Liver (tissue), 8 donors: ENCODE measurements at regions not wholly inside any gene's neighbourhood (a gene's known extent, or its start where the extent isn't known, plus 50 kb on each side); places are given as distances from the start of the nearest gene placed in this dataset.

Experiments
- DNase-seq: peaks from one replicate; pipeline ENCODE4 v3.0.0-alpha.2; 2017; ENCODE audit warnings: low spot score
- H3K27ac ChIP-seq, 2 donors: one replicate each; pipeline ENCODE4 v1.7.0; 2013; ENCODE audit warnings: inconsistent platforms in 2 of 2, low read length in 2 of 2, control low read depth in 1 of 2, low read depth in 1 of 2, mild to moderate bottlenecking in 1 of 2
- H3K27me3 ChIP-seq, 4 donors: one replicate each; pipeline versions ENCODE4 v1.6.1 to v1.7.0; 2013; ENCODE audit warnings: low read length in 3 of 4, inconsistent platforms in 1 of 4, mild to moderate bottlenecking in 1 of 4, moderate library complexity in 1 of 4; ENCODE audit not compliant: control insufficient read depth in 4 of 4, insufficient read depth in 4 of 4
- H3K36me3 ChIP-seq, 4 donors: one replicate each; pipeline versions ENCODE4 v1.6.1 to v1.7.0; 2013; ENCODE audit warnings: low read length in 3 of 4, mild to moderate bottlenecking in 3 of 4, low read depth in 1 of 4, moderate library complexity in 1 of 4; ENCODE audit not compliant: control insufficient read depth in 4 of 4, insufficient read depth in 3 of 4
- H3K4me1 ChIP-seq, 4 donors: one replicate each; pipeline versions ENCODE4 v1.6.1 to v1.7.0; 2013; ENCODE audit warnings: low read length in 3 of 4, mild to moderate bottlenecking in 3 of 4, moderate library complexity in 1 of 4; ENCODE audit not compliant: control insufficient read depth in 4 of 4, insufficient read depth in 4 of 4
- H3K4me3 ChIP-seq, 3 donors: one replicate each; pipeline versions ENCODE4 v1.6.1 to v1.7.0; 2013; ENCODE audit warnings: low read length in 3 of 3, control low read depth in 1 of 3, low read depth in 1 of 3, mild to moderate bottlenecking in 1 of 3
- H3K9ac ChIP-seq, 2 donors: one replicate each; pipeline ENCODE4 v1.7.0; 2013; ENCODE audit warnings: low read length in 2 of 2, mild to moderate bottlenecking in 2 of 2, moderate library complexity in 2 of 2, control low read depth in 1 of 2, low read depth in 1 of 2
- H3K9me3 ChIP-seq, 4 donors: one replicate each; pipeline versions ENCODE4 v1.6.1 to v1.7.0; 2013; ENCODE audit warnings: low read length in 3 of 4; ENCODE audit not compliant: control insufficient read depth in 4 of 4
- ATF3 ChIP-seq: IDR thresholded peaks from 2 replicates; pipeline ENCODE4 v1.6.1; 2016; ENCODE audit warnings: antibody characterized with exemption
- CTCF ChIP-seq: fragments of 150-350 bp; IDR thresholded peaks from 2 replicates; pipeline ENCODE4 v1.5.1; 2017; ENCODE audit warnings: improper control_type of control experiment, low read depth, low read length; ENCODE audit not compliant: missing input control
- EGR1 ChIP-seq, 2 donors: IDR thresholded peaks; 2 replicates each; pipeline ENCODE4 v1.6.1; 2016 to 2018; ENCODE audit warnings: antibody characterized with exemption in 2 of 2, low read depth in 2 of 2
- FOXA1 ChIP-seq: IDR thresholded peaks from 2 replicates; pipeline ENCODE4 v1.6.1; 2016; ENCODE audit warnings: antibody characterized with exemption
- FOXA2 ChIP-seq: IDR thresholded peaks from 2 replicates; pipeline ENCODE4 v1.6.1; 2016; ENCODE audit warnings: antibody characterized with exemption
- GABPA ChIP-seq, 2 donors: IDR thresholded peaks in 1 of 2; conservative IDR thresholded peaks in 1 of 2; 2 replicates each; pipeline ENCODE4 v1.6.1; 2016; ENCODE audit warnings: antibody characterized with exemption in 2 of 2, mild to moderate bottlenecking in 1 of 2, moderate library complexity in 1 of 2
- HNF4A ChIP-seq, 2 donors: conservative IDR thresholded peaks; 2 replicates each; pipeline ENCODE4 v1.6.1; 2016; ENCODE audit warnings: antibody characterized with exemption in 2 of 2, mild to moderate bottlenecking in 2 of 2
- HNF4G ChIP-seq: IDR thresholded peaks from 2 replicates; pipeline ENCODE4 v1.6.1; 2016; ENCODE audit warnings: antibody characterized with exemption
- JUND ChIP-seq, 2 donors: IDR thresholded peaks; 2 replicates each; pipeline ENCODE4 v1.6.1; 2016; ENCODE audit warnings: antibody characterized with exemption in 2 of 2
- MAX ChIP-seq: IDR thresholded peaks from 2 replicates; pipeline ENCODE4 v1.6.1; 2016; ENCODE audit warnings: antibody characterized with exemption
- NR2F2 ChIP-seq: IDR thresholded peaks from 2 replicates; pipeline ENCODE4 v1.6.1; 2016; ENCODE audit warnings: antibody characterized with exemption
- RAD21 ChIP-seq, 2 donors: IDR thresholded peaks; 2 replicates each; pipeline ENCODE4 v1.6.1; 2016; ENCODE audit warnings: antibody characterized with exemption in 2 of 2, mild to moderate bottlenecking in 2 of 2
- REST ChIP-seq: IDR thresholded peaks from 2 replicates; pipeline ENCODE4 v1.6.1; 2016; ENCODE audit warnings: antibody characterized with exemption, mild to moderate bottlenecking
- RXRA ChIP-seq, 2 donors: IDR thresholded peaks; 2 replicates each; pipeline ENCODE4 v1.6.1; 2017 to 2018; ENCODE audit warnings: antibody characterized with exemption in 2 of 2, mild to moderate bottlenecking in 1 of 2
- SP1 ChIP-seq: IDR thresholded peaks from 2 replicates; pipeline ENCODE4 v1.6.1; 2018; ENCODE audit warnings: antibody characterized with exemption, mild to moderate bottlenecking
- TAF1 ChIP-seq: conservative IDR thresholded peaks from 2 replicates; pipeline ENCODE4 v1.6.1; 2016; ENCODE audit warnings: antibody characterized with exemption, mild to moderate bottlenecking
- YY1 ChIP-seq: IDR thresholded peaks from 2 replicates; pipeline ENCODE4 v1.6.1; 2016; ENCODE audit warnings: antibody characterized with exemption, mild to moderate bottlenecking
- ZBTB33 ChIP-seq: IDR thresholded peaks from 2 replicates; pipeline ENCODE4 v1.6.1; 2016; ENCODE audit warnings: antibody characterized with exemption
- WGBS: extraction: QIAGEN DNeasy Blood & Tissue Kit; methylation state at CpG from one replicate; pipeline ENCODE4 v1.1.7; 2013; 5-methylcytosine and 5-hydroxymethylcytosine counted together
- donor health status: healthy.
- donor health status: healthy.
- donor health status: healthy.
- donor health status: healthy.
- donor health status: healthy.

- no peak overlapping the region for H3K27ac ChIP-seq
- H3K9ac ChIP-seq, result no peak overlapping the region
- H3K36me3 ChIP-seq, result no peaks in the 10 kb centered on the region
- no peak overlapping the region for H3K4me3 ChIP-seq
- TF ChIP-seq GABPA (IDR thresholded peaks at IDR 0.05 in 1 of 2, conservative IDR thresholded peaks at IDR 0.05 in 1 of 2) (no peak), ATF3 (no peak), HNF4G (no peak), RXRA (IDR thresholded peaks at IDR 0.05) (no peak), EGR1 (IDR thresholded peaks at IDR 0.05; ENCODE audit: low read depth in 2 of 2) (no peak), YY1 (no peak), FOXA2 (no peak), ZBTB33 (no peak), JUND (IDR thresholded peaks at IDR 0.05) (no peak), MAX (no peak)
- no peaks in the 10 kb centered on the region for H3K4me1 ChIP-seq
- no peak for DNase-seq
- 0% methylated on average over 1 of the region's 1 CpG for WGBS
- H3K27me3 ChIP-seq, result no peaks in the 10 kb centered on the region
- H3K9me3 ChIP-seq, result no peaks in the 10 kb centered on the region
Measured at GRCh38 chr10:6823770-6824169, 243.7 kb upstream of the PRKCQ start.

GRCh38 chr10:6819301-6819700 lies 239.2 kb upstream of the PRKCQ start:
- no peaks in the 10 kb centered on the region for H3K4me1 ChIP-seq
- no peak for TF ChIP-seq JUND (IDR thresholded peaks at IDR 0.05)
- no peak for TF ChIP-seq SP1
- no peak for TF ChIP-seq REST
- TF ChIP-seq YY1, result no peak
- no peak for TF ChIP-seq FOXA2
- TF ChIP-seq CTCF, result no peak
- TF ChIP-seq EGR1 (IDR thresholded peaks at IDR 0.05; ENCODE audit: low read depth in 2 of 2), result no peak
- no peak for TF ChIP-seq TAF1
- no peak for TF ChIP-seq RAD21 (IDR thresholded peaks at IDR 0.05)
- no peak for TF ChIP-seq ZBTB33
- TF ChIP-seq MAX, result no peak
- TF ChIP-seq FOXA1, result no peak
- no peak for TF ChIP-seq ATF3
- TF ChIP-seq HNF4A (conservative IDR thresholded peaks at IDR 0.05), result no peak
- no peak for TF ChIP-seq GABPA (IDR thresholded peaks at IDR 0.05 in 1 of 2, conservative IDR thresholded peaks at IDR 0.05 in 1 of 2)
- TF ChIP-seq RXRA (IDR thresholded peaks at IDR 0.05), result no peak
- no peak for TF ChIP-seq HNF4G
- no peak for TF ChIP-seq NR2F2
- no peaks in the 10 kb centered on the region for H3K9me3 ChIP-seq
- 77% methylated on average over 10 of the region's 10 CpGs for WGBS
- no peak overlapping the region for H3K9ac ChIP-seq
- H3K27ac ChIP-seq, result no peak overlapping the region
- H3K36me3 ChIP-seq, result no peaks in the 10 kb centered on the region
- H3K4me3 ChIP-seq, result no peak overlapping the region
- DNase-seq, result no peak
- no peaks in the 10 kb centered on the region for H3K27me3 ChIP-seq
